ENCODE measurements at regions not wholly inside any gene's neighbourhood (a gene's known extent, or its start where the extent isn't known, plus 50 kb on each side); places are given as distances from the start of the nearest gene placed in this dataset.
A peak's percentile ranks its signal among the peaks of the same experiment; 100 is the strongest.
"Not testable (repeated sequence)": the region's sequence is repeated elsewhere in the genome, so short reads cannot be mapped to it uniquely, and the experiment has no call there.

DNA sequence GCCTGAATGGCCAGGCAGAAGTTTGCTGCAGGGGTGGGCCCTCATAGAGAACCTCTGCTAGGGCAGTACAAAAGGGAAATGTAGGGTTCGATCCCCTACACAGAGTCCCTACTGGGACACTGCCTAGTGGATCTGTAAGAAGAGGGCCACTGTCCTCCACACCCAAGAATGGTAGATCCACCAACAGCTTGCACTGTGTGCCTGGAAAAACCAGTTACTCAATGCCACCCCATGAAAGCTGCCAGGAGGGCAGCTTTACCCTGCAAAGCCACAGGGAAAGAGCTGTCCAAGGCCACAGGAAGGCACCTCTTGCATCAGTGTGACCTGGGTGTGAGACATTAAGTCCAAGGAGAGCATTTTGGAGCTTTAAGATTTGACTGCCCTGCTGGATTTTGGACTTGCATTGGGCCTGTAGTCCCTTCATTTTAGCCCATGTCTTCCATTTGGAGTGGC, 781.6 kb downstream of the TRAM1L1 start:
- in situ Hi-C loops (cut with HindIII; ENCODE audit: low pct_ligation_motif_present, low pct_unique_long_range_greater_than_20kb, low sequenced_read_pairs) = no loop called here
- DNase-seq = no peak

DNA sequence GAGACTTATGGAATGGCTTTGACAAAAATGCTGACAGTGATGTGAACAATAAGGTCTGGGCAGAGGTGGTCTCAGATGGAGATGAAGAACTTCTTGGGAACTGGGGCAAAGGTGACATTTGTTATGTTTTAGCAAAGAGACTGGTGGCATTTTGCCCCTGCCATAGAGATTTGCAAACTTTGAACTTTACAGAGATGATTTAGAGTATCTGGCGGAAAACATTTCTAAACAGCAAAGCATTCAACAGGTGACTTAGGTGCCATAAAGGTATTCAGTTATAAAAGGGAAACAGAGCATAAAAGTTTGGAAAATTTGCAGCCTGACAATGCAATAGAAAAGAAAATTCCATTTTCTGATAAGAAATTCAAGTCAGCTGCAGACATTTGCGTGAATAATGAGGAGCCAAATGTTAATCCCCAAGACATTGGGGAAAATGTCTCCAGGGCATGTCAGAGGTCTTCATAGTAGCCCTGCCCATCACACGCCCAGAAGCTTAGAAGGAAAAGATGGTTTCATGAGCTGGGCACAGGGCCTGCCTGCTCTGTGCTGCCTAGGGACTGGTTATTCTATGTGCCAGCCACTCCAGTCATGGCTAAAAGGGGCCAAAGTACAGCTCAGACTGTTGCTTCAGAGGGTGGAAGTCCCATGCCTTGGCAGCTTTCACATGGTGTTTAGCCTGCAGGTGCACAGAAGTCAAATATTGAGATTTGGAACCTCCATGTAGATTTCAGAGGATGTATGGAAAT, 782.2 kb downstream of the TRAM1L1 start:
- in situ Hi-C loops (cut with HindIII; ENCODE audit: low pct_ligation_motif_present, low pct_unique_long_range_greater_than_20kb, low sequenced_read_pairs) = no loop called here
- no peak for DNase-seq

DNA sequence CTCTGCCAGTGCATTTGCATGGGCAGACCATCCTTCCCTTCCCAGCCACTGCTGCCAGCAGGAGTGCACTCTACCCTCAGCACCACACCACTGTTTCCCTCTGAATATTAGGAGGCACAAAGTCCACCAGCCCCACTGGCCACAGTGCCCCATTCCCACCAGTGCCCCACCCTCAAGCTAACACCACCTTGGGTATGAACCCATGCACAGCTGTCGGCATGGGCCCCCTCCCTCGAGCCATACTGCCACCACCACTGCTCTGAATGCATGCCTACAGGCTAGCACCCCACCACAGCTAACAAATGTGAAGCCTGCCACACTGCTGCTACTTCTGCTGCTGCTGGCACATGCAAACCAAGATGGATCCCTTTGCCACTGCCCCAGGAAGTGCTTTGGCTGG, 810.4 kb downstream of the TRAM1L1 start:
- in situ Hi-C loops (cut with HindIII; ENCODE audit: low pct_ligation_motif_present, low pct_unique_long_range_greater_than_20kb, low sequenced_read_pairs) = no loop called here
- DNase-seq = no peak

DNA sequence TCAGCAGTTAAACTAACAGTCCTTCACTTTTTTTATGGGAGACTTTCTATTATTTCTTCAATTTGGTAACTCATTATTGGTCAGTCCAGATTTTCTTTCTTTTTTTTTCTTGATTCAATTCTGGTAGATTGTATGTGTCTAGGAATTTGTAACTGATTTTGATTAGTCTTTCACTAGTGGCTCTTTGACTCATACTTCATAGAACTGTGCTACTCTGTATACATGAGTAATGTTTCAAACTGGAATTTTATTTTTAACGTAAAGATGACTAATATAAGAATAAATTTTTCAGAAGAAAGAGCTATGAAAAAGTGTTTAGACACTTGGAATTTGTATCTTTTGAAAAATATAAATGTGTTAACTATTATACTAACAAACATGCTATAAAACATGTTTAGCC, 813.0 kb downstream of the TRAM1L1 start:
- in situ Hi-C loops (cut with HindIII; ENCODE audit: low pct_ligation_motif_present, low pct_unique_long_range_greater_than_20kb, low sequenced_read_pairs) = no loop called here
- DNase-seq = no peak

DNA sequence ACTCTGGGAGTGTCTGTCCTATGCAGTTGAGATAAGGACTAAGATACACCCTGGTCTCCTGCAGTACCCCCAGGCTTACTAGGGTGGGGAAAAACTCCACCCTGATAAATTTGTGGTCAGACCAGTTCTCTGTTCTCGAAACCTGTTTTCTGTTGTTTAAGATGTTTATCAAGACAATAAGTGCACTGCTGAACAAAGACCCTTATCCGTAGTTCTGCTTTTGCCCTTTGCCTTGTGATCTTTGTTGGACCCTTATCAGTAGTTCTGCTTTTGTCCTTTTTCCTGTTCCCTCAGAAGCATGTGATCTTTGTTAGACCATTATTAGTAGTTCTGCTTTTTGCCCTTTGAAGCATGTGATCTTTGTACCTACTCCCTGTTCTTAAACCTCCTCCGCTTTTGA, 824.4 kb downstream of the TRAM1L1 start:
- in situ Hi-C loops (cut with HindIII; ENCODE audit: low pct_ligation_motif_present, low pct_unique_long_range_greater_than_20kb, low sequenced_read_pairs); DNase-seq: not testable (repeated sequence)

DNA sequence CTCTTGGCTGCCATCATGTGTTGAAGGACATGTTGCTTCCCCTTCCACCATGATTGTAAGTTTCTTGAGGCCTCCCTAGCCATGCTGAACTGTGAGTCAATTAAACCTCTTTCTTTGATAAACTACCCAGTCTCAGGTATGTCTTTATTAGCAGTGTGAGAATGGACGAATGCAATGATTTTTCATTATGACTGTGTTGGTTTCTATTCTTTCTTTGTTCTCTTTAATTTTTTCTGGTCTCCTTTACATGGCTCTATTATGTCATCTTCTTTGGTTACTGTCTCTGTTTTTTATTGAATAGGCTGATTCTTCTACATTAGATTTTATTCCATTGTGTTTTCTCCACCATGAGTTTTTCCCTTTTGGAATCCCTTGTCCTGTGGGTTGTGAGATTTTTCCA, 840.6 kb downstream of the TRAM1L1 start:
- DNase-seq = no peak
- in situ Hi-C loops (cut with HindIII; ENCODE audit: low pct_ligation_motif_present, low pct_unique_long_range_greater_than_20kb, low sequenced_read_pairs) = no loop called here

DNA sequence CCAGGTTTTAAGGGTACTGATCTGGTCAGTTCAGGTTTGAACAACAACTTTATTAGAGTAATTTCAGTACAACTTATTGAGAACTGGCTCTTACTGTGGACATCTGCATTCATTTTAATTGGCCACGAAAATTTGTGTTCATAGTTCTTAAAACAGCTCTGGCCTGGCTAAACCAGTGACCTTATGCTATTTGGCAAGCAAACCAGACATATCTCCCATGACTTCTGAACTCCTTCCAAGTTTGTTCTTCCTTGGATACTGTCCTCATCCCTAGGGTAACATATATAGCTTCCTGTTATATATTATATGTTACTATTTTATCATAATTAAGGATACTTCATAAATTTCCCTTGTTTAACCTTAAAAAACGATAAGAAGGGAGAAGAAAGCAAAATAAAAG, 841.9 kb downstream of the TRAM1L1 start:
- in situ Hi-C loops (cut with HindIII; ENCODE audit: low pct_ligation_motif_present, low pct_unique_long_range_greater_than_20kb, low sequenced_read_pairs) = no loop called here
- no peak for DNase-seq

DNA sequence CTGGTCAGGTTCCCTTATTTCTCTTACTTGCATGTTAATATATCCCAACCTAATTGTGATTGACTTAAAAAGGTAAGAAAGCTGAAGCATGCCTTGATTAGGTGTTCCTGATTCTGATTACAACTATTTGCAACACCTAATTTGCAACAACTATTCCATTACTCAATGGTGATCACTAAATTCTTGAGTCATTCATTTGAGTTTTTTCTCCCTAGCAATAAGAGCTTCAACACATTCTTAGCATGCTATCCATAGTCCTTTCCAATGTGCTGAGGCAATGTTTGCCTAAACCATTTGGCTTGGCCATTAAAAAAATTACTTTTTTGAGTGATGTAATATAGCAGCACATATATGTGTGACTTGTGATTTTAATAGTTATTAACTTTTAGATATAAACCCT, 851.4 kb downstream of the TRAM1L1 start:
- no peak for DNase-seq
- in situ Hi-C loops (cut with HindIII; ENCODE audit: low pct_ligation_motif_present, low pct_unique_long_range_greater_than_20kb, low sequenced_read_pairs) = no loop called here

DNA sequence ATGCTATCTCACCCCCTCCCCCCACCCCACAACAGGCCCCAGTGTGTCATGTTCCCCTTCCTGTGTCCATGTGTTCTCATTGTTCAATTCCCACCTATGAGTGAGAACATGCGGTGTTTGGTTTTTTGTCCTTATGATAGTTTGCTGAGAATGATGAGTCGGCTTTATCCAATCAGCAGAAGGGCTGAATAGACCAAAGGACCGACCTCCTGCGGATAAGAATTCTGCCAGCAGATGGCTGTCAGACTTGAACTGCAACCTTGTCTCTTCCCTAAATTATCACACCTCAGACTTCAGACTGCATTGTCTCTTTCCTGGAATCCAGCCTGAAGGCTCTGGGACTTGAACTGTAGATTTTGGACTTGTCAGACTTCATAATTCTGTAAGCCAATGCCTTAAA, 853.4 kb downstream of the TRAM1L1 start:
- DNase-seq; in situ Hi-C loops (cut with HindIII; ENCODE audit: low pct_ligation_motif_present, low pct_unique_long_range_greater_than_20kb, low sequenced_read_pairs): not testable (repeated sequence)

DNA sequence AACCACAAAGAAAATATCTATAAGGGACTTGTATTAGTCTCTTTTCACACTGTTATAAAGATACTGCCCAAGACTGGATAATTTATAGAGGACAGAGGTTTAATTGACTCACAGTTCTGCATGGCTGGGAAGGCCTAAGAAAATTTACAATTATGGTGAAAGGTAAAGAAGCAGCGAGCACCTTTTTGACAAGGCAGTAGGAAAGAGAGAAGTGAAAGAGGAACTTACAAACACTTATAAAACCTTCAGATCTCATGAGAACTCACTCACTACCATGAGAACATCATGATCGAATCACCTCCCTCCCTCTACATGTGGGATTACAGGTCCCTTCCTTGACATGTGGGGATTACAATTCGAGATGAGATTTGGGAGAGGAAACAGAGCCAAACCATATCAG, 856.0 kb downstream of the TRAM1L1 start:
- DNase-seq = no peak
- in situ Hi-C loops (cut with HindIII; ENCODE audit: low pct_ligation_motif_present, low pct_unique_long_range_greater_than_20kb, low sequenced_read_pairs) = no loop called here

DNA sequence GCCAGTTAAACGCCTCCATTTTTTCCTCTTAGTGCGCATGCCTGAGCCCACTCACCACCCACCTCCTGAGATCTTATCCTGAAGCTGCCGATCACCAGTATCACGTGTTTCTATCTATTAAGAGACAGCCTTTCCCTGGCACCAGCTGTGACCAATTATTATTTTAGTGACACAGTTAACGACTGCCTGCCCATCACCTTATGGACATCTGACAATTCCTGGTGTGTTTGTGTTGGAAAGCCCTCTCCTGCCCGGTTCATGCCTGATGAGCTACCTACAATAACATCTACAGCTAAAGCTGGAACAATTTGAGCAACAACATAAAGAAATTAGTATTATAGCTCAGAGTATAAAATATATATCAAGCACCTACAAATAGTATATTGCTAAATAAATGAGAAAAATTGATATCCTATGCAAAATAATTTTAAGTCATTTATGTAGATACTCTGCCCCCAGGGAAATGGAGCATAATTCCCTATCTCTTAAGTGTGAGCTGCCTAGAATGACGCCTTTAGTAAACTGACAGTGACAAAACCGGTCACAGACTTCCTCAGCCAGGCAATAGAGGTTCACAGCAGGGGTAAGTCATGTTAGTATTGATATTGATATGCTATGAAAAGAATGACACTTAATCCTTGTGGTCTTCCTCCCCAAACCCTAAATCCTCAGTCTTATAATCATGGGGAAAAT, 862.2 kb downstream of the TRAM1L1 start:
- no peak for DNase-seq
- in situ Hi-C loops (cut with HindIII; ENCODE audit: low pct_ligation_motif_present, low pct_unique_long_range_greater_than_20kb, low sequenced_read_pairs) = no loop called here

DNA sequence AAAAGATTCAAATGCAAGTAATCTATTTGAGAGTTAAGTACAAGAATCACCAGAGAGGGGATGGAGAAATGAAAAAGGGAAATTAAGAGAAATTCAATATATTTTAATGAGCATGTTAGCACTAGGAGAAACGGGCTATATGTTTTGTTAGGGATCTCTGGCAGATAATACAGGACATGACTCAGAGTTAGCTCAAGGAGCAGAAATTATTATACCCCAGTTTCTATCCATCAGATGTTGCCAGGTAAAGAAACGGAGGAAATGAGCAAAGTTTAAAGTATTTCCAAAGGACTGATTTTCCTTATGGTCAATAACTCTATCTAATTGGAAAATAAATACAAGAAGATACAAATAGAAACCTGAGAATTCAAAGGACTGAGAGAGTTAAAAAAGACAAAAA, 867.6 kb downstream of the TRAM1L1 start:
- no peak for DNase-seq
- in situ Hi-C loops (cut with HindIII; ENCODE audit: low pct_ligation_motif_present, low pct_unique_long_range_greater_than_20kb, low sequenced_read_pairs) = no loop called here

DNA sequence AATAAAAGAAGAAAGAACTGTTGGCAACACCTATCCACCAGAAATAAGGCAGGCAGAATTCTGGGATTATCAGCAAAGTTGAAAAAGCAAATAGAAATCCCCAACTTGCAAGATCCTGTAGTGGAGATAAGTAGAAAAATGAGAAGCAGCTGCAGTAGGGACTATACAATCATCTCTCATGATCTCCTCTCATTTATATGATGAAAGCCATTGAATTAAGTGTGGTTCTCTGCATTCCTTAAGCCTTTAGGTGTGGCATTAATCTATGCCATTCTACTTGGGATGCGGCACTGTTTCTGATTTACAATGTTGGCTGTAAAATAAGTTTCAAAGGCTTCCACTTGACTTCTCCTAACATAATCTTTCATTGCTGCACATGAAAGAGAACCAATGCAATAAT, 869.8 kb downstream of the TRAM1L1 start:
- no peak for DNase-seq
- in situ Hi-C loops (cut with HindIII; ENCODE audit: low pct_ligation_motif_present, low pct_unique_long_range_greater_than_20kb, low sequenced_read_pairs) = no loop called here

DNA sequence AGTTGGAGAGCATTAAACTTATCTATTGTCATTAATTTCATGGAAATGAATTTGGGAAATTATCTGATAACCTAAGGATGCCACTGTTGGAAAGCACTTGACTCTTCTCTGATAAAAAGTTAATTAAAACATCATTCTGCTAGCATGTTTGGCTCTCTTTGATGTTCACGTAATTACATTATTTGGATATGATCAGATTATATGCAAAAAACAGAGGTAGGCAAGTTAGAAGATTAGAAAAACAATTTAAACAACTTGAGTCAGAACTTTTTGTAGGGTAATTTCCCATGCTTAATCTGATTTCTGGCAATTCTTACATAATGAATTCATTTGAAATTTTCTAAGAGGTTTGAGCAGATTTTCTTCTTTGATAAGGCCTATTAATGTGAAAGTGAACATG, 882.9 kb downstream of the TRAM1L1 start:
- in situ Hi-C loops (cut with HindIII; ENCODE audit: low pct_ligation_motif_present, low pct_unique_long_range_greater_than_20kb, low sequenced_read_pairs) = no loop called here
- DNase-seq = no peak

DNA sequence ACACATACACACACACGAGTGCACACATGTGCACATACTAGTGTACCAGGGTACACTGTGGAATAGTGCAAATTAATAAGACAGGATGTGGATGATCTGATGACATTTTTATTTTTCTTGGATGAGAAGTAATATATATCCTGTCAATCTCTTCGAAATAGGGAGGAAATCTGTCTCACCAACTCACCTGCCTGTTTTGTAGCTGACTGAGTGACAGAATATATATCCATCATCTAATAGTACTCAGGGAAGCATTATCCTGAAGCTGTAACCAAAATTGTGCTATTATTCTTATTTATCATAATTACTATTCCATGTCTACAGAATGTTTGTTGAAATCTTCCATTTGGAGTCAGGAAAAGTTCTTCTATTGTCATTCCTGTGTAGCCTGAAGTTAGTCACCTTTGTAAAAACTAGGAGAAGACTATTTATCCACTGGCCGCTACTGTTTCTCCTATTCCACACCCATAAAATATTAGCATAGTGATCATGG, 888.0 kb downstream of the TRAM1L1 start:
- in situ Hi-C loops (cut with HindIII; ENCODE audit: low pct_ligation_motif_present, low pct_unique_long_range_greater_than_20kb, low sequenced_read_pairs) = no loop called here
- DNase-seq = no peak

DNA sequence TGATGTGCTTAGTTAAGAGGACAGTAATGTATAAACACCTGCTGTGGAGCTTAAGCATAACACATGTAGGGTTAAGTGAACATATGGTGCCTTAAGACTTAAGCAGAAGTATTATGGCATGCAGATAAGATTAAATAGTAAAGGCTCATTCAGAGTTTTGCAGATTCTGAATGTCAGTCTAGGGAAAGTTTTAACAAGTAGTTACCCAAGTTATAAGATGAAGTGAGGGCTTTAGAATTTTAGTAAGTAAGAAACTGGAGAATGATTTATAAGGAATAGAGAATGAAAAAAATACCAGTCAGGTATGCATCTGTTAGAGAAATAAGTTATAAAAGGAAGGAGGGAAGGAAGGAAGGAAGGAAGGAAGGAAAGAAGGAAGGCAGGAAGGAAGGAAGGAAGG, 902.1 kb downstream of the TRAM1L1 start:
- no peak for DNase-seq
- in situ Hi-C loops (cut with HindIII; ENCODE audit: low pct_ligation_motif_present, low pct_unique_long_range_greater_than_20kb, low sequenced_read_pairs) = no loop called here

DNA sequence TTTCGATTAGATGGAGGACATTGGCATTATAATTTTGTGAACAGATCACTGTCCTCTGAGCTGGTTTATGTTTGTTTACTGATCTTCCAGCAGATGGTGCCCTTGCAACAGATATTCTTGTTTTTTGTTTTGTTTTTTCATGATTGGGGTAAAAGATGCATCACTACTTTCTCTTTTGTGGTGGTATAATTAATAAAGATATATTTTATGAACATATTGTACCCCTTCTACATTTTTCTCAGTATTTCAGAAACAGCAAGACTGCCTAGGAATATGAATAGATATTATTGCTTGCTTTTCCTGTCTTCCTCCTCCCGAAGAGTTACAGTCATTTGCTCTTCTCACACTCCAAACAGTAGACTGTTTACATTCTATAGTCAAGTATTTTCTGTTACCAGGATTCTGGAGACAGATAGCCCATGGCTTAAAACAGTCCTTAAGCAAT, 905.2 kb downstream of the TRAM1L1 start:
- in situ Hi-C loops (cut with HindIII; ENCODE audit: low pct_ligation_motif_present, low pct_unique_long_range_greater_than_20kb, low sequenced_read_pairs) = no loop called here
- peak; percentile 33 for DNase-seq

DNA sequence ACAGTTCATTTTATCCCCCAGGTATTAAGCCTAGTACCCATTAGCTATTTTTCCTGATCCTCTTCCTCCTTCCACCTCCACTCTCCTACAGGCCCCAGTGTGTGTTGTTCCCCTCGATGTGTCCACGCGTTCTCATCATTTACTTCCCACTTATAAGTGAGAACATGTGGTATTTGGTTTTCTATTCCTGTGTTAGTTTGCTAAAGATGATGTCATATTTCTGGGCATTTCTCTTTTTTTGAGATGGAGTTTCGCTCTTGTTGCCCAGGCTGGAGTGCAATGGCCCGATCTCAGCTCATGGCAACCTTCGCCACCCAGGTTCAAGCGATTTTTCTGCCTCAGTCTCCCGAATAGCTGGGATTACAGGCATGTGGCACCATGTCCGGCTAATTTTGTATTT, 934.0 kb downstream of the TRAM1L1 start:
- in situ Hi-C loops (cut with HindIII; ENCODE audit: low pct_ligation_motif_present, low pct_unique_long_range_greater_than_20kb, low sequenced_read_pairs); DNase-seq: not testable (repeated sequence)

DNA sequence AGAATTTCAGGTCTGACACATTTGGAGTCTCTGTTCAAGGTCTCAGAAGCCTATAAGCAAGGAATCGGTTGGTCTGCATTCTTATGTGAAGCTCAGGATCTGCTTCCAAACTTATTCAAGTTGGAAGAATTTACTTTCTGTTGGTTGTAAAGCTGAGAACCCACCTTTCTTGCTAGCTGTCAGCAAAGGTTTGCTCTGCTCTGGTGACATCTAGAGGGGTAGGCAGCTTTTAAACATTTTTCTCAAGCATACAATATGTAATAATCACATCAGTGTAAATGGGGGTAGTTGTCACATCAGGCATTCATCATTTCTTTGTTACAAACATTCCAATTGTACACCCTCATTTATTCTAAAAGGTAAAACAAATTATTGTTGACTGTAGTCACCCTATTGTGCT, 935.2 kb downstream of the TRAM1L1 start:
- no peak for DNase-seq
- in situ Hi-C loops (cut with HindIII; ENCODE audit: low pct_ligation_motif_present, low pct_unique_long_range_greater_than_20kb, low sequenced_read_pairs) = no loop called here

DNA sequence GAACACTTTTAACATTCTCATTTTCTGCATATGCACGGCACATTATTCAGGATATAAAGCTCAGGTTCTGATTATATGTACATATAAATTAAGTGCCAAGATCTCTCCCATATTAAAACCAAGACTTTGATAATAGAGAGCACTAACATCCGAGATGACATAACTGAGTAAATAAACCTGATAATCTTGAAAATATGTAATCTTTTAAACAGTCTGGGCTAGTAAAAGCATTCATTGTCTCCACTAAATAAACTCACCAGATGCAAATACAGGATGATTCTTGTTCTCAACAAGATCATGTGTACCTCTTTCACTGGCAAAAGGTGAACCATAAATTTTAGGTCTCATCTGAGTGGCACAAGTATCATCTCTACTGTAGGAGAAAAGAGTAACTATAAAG, 942.2 kb downstream of the TRAM1L1 start:
- no peak for DNase-seq

More for the DNA sequence above, 942.2 kb downstream of the TRAM1L1 start:
- in situ Hi-C loops (cut with HindIII; ENCODE audit: low pct_ligation_motif_present, low pct_unique_long_range_greater_than_20kb, low sequenced_read_pairs) = no loop called here
